ENCODE measurements at regions not wholly inside any gene's neighbourhood (a gene's known extent, or its start where the extent isn't known, plus 50 kb on each side); places are given as distances from the start of the nearest gene placed in this dataset.
"Not testable (repeated sequence)": the region's sequence is repeated elsewhere in the genome, so short reads cannot be mapped to it uniquely, and the experiment has no call there.

GRCh38 chr14:97143011-97143410, 345.8 kb downstream of the VRK1 start:
- TF ChIP-seq CTCF (conservative IDR thresholded peaks at IDR 0.05; ENCODE audit: low read depth, low read length), result no peak
- no peak for DNase-seq (ENCODE audit: low read depth)
- H3K4me3 ChIP-seq (ENCODE audit: low read depth, low read length), result no peak overlapping the region

GRCh38 chr14:97143456-97143855, 346.3 kb downstream of the VRK1 start:
- no peak for DNase-seq (ENCODE audit: low read depth)
- H3K4me3 ChIP-seq (ENCODE audit: low read depth, low read length), result no peak overlapping the region
- TF ChIP-seq CTCF (conservative IDR thresholded peaks at IDR 0.05; ENCODE audit: low read depth, low read length), result no peak

- DNase-seq (ENCODE audit: low read depth), result not testable (repeated sequence)
Measured at GRCh38 chr14:97148021-97148420, 350.8 kb downstream of the VRK1 start.

GRCh38 chr14:97149775-97150174, 352.6 kb downstream of the VRK1 start:
- TF ChIP-seq CTCF (conservative IDR thresholded peaks at IDR 0.05; ENCODE audit: low read depth, low read length), result no peak
- DNase-seq (ENCODE audit: low read depth), result no peak
- H3K4me3 ChIP-seq (ENCODE audit: low read depth, low read length), result no peak overlapping the region

More at GRCh38 chr14:97148021-97148420, 350.8 kb downstream of the VRK1 start:
- H3K4me3 ChIP-seq (ENCODE audit: low read depth, low read length), result not testable (repeated sequence)

- TF ChIP-seq CTCF (conservative IDR thresholded peaks at IDR 0.05; ENCODE audit: low read depth, low read length), result no peak
- H3K4me3 ChIP-seq (ENCODE audit: low read depth, low read length), result no peak overlapping the region
- no peak for DNase-seq (ENCODE audit: low read depth)
Measured at GRCh38 chr14:97153527-97153926, 356.3 kb downstream of the VRK1 start.

- no peak overlapping the region for H3K4me3 ChIP-seq (ENCODE audit: low read depth, low read length)
- TF ChIP-seq CTCF (conservative IDR thresholded peaks at IDR 0.05; ENCODE audit: low read depth, low read length), result no peak
- DNase-seq (ENCODE audit: low read depth), result no peak
Measured at GRCh38 chr14:97155320-97155719, 358.1 kb downstream of the VRK1 start.

- H3K4me3 ChIP-seq (ENCODE audit: low read depth, low read length), result no peak overlapping the region
- TF ChIP-seq CTCF (conservative IDR thresholded peaks at IDR 0.05; ENCODE audit: low read depth, low read length), result no peak
- DNase-seq (ENCODE audit: low read depth), result no peak
Measured at GRCh38 chr14:97155814-97156213, 358.6 kb downstream of the VRK1 start.

- no peak overlapping the region for H3K4me3 ChIP-seq (ENCODE audit: low read depth, low read length)
- no peak for TF ChIP-seq CTCF (conservative IDR thresholded peaks at IDR 0.05; ENCODE audit: low read depth, low read length)
- no peak for DNase-seq (ENCODE audit: low read depth)
Measured at GRCh38 chr14:97156705-97157104, 359.5 kb downstream of the VRK1 start.

Data from epithelial cell of proximal tubule (primary cell).